Endodermal cell (in vitro differentiated cells): ENCODE measurements at regions not wholly inside any gene's neighbourhood (a gene's known extent, or its start where the extent isn't known, plus 50 kb on each side); places are given as distances from the start of the nearest gene placed in this dataset.

Experiments
- DNase-seq: peaks from one replicate; pipeline ENCODE4 v3.0.0-alpha.2; 2017
- H3K27ac ChIP-seq: 2 replicates; pipeline ENCODE4 v1.5.1; 2013; ENCODE audit warnings: mild to moderate bottlenecking, low read depth, low read length, moderate library complexity
- H3K27me3 ChIP-seq: 2 replicates; pipeline ENCODE4 v1.6.1; 2013; ENCODE audit warnings: mild to moderate bottlenecking, low read length, moderate library complexity; ENCODE audit not compliant: insufficient read depth, control insufficient read depth, poor library complexity, severe bottlenecking
- H3K36me3 ChIP-seq: 2 replicates; pipeline ENCODE4 v1.7.0; 2013; ENCODE audit warnings: mild to moderate bottlenecking, low read length, moderate library complexity; ENCODE audit not compliant: control insufficient read depth, insufficient read depth
- H3K4me1 ChIP-seq: one replicate; pipeline ENCODE4 v1.7.0; 2013; ENCODE audit warnings: low read length; ENCODE audit not compliant: control insufficient read depth, insufficient read depth
- H3K4me3 ChIP-seq: 2 replicates; pipeline ENCODE4 v1.5.1; 2013; ENCODE audit warnings: mild to moderate bottlenecking, low read length, moderate library complexity
- H3K9ac ChIP-seq: 2 replicates; pipeline ENCODE4 v1.6.1; 2013; ENCODE audit warnings: mild to moderate bottlenecking, low read length, moderate library complexity; ENCODE audit not compliant: poor library complexity, severe bottlenecking; ENCODE audit errors: extremely low read depth
- H3K9me3 ChIP-seq: 2 replicates; pipeline ENCODE4 v1.6.1; 2013; ENCODE audit warnings: mild to moderate bottlenecking, low read length, moderate library complexity; ENCODE audit not compliant: control insufficient read depth
- H3K27ac Mint-ChIP-seq: 2 replicates; pipeline ENCODE4 v1.8.0; 2020; ENCODE audit warnings: mixed read lengths
- H3K27me3 Mint-ChIP-seq: 2 replicates; pipeline ENCODE4 v1.8.0; 2021; ENCODE audit warnings: mild to moderate bottlenecking, mixed read lengths; ENCODE audit not compliant: insufficient read depth
- H3K36me3 Mint-ChIP-seq: 2 replicates; pipeline ENCODE4 v1.8.0; 2020; ENCODE audit warnings: low read depth, mixed read lengths
- H3K4me1 Mint-ChIP-seq: 2 replicates; pipeline ENCODE4 v1.8.0; 2020; ENCODE audit warnings: mixed read lengths
- H3K4me3 Mint-ChIP-seq: 2 replicates; pipeline ENCODE4 v1.8.0; 2020; ENCODE audit warnings: mild to moderate bottlenecking, moderate library complexity, mixed read lengths
- H3K9me3 Mint-ChIP-seq: 2 replicates; pipeline ENCODE4 v1.8.0; 2020; ENCODE audit warnings: mild to moderate bottlenecking, mixed read lengths
- WGBS, 2 experiments: methylation state at CpG; one replicate each; pipeline versions ENCODE4 v1.1.5 to v1.1.7; 2013; ENCODE audit warnings: missing lambda C conversion rate in 2 of 2, mixed read lengths in 1 of 2; ENCODE audit not compliant: insufficient coverage in 1 of 2, insufficient read length in 1 of 2; 5-methylcytosine and 5-hydroxymethylcytosine counted together
- TF ChIP-seq, protein P1 (sequence below): fragments of 200-600 bp; sonication (generic); conservative IDR thresholded peaks from 2 replicates; pipeline ENCODE4 v1.5.0; 2021; ENCODE audit warnings: antibody characterized with exemption, mild to moderate bottlenecking

GRCh38 chr14:22190411-22191191 is 398.4 kb downstream of the DAD1 start:
- Histone ChIP-seq H3K27me3 (no peaks in the 10 kb centered on the region), H3K9me3 (no peaks in the 10 kb centered on the region), H3K36me3 (no peaks in the 10 kb centered on the region), H3K9ac (no peak overlapping the region), H3K4me1 (no peaks in the 10 kb centered on the region), H3K4me3 (no peak overlapping the region), H3K27ac (no peak overlapping the region)
- Mint-ChIP-seq H3K4me1 (no peaks in the 10 kb centered on the region), H3K27ac (no peak overlapping the region), H3K4me3 (no peak overlapping the region), H3K36me3 (no peaks in the 10 kb centered on the region), H3K27me3 (no peaks in the 10 kb centered on the region), H3K9me3 (no peaks in the 10 kb centered on the region)
- TF ChIP-seq, protein P1, sequence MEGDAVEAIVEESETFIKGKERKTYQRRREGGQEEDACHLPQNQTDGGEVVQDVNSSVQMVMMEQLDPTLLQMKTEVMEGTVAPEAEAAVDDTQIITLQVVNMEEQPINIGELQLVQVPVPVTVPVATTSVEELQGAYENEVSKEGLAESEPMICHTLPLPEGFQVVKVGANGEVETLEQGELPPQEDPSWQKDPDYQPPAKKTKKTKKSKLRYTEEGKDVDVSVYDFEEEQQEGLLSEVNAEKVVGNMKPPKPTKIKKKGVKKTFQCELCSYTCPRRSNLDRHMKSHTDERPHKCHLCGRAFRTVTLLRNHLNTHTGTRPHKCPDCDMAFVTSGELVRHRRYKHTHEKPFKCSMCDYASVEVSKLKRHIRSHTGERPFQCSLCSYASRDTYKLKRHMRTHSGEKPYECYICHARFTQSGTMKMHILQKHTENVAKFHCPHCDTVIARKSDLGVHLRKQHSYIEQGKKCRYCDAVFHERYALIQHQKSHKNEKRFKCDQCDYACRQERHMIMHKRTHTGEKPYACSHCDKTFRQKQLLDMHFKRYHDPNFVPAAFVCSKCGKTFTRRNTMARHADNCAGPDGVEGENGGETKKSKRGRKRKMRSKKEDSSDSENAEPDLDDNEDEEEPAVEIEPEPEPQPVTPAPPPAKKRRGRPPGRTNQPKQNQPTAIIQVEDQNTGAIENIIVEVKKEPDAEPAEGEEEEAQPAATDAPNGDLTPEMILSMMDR, result no peak
- WGBS, 2 experiments, result 82 to 83% methylated on average over 10 of the region's 10 CpGs
- DNase-seq, result no peak

DNA sequence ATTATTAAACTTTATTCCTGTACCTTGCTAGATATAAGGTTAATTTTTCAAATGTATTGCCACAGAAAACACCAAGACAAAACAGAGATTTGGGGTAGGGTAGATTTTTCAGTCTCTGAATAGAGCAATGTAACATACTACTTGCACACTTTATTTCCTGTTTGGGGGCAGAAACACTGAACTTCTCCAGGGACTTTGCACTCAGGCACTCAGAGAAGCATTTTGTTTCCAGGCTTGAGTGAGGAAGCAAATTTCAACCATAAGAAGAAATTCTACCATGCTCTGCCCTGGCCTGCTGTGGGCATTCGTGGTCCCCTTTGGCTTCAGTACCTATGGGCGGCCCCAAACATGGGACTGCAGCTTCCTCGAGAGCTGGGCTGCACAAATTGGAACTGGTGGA is 399.1 kb downstream of the DAD1 start:
- TF ChIP-seq, protein P1, result no peak

GRCh38 chr14:22188318-22188717 is 400.7 kb downstream of the DAD1 start:
- TF ChIP-seq, protein P1, result no peak
- H3K36me3 Mint-ChIP-seq, result no peaks in the 10 kb centered on the region
- no peaks in the 10 kb centered on the region for H3K4me1 ChIP-seq

More for the DNA sequence above, 399.1 kb downstream of the DAD1 start:
- Mint-ChIP-seq H3K27ac (no peak overlapping the region), H3K9me3 (no peaks in the 10 kb centered on the region), H3K4me1 (no peaks in the 10 kb centered on the region), H3K4me3 (no peak overlapping the region), H3K27me3 (no peaks in the 10 kb centered on the region), H3K36me3 (no peaks in the 10 kb centered on the region)
- H3K9me3 ChIP-seq, result no peaks in the 10 kb centered on the region
- H3K27me3 ChIP-seq, result no peaks in the 10 kb centered on the region
- no peak for DNase-seq
- H3K9ac ChIP-seq, result no peak overlapping the region
- no peak overlapping the region for H3K27ac ChIP-seq
- H3K4me1 ChIP-seq, result no peaks in the 10 kb centered on the region
- 90% methylated on average over 3 of the region's 3 CpGs; no CpG with 5 or more reads in 1 of the 2 experiments for WGBS, 2 experiments
- no peaks in the 10 kb centered on the region for H3K36me3 ChIP-seq
- no peak overlapping the region for H3K4me3 ChIP-seq

More at GRCh38 chr14:22188318-22188717, 400.7 kb downstream of the DAD1 start:
- no peaks in the 10 kb centered on the region for H3K27me3 Mint-ChIP-seq
- H3K27ac Mint-ChIP-seq, result no peak overlapping the region
- H3K4me1 Mint-ChIP-seq, result no peaks in the 10 kb centered on the region
- Histone ChIP-seq H3K9ac (no peak overlapping the region), H3K27ac (no peak overlapping the region), H3K9me3 (no peaks in the 10 kb centered on the region), H3K4me3 (no peak overlapping the region), H3K36me3 (no peaks in the 10 kb centered on the region), H3K27me3 (no peaks in the 10 kb centered on the region)
- WGBS, 2 experiments, result 89 to 100% methylated on average over 2 to 4 of the region's 4 CpGs
- H3K9me3 Mint-ChIP-seq, result no peaks in the 10 kb centered on the region
- no peak overlapping the region for H3K4me3 Mint-ChIP-seq
- DNase-seq, result no peak
